HEK293T (cell line): ENCODE measurements at regions not wholly inside any gene's neighbourhood (a gene's known extent, or its start where the extent isn't known, plus 50 kb on each side); places are given as distances from the start of the nearest gene placed in this dataset.

Experiments
- CTCF ChIA-PET: fragments of 350-600 bp; formaldehyde crosslinking; extraction: SDS; loops from one replicate; lab custom pipeline; 2021; ENCODE audit warnings: antibody characterized with exemption, inconsistent platforms; lab: Yijun Ruan, JAX
- POLR2A ChIA-PET: fragments of 350-600 bp; formaldehyde crosslinking; extraction: SDS; loops from one replicate; lab custom pipeline; 2020; ENCODE audit warnings: antibody characterized with exemption, inconsistent platforms; lab: Yijun Ruan, JAX
- DNase-seq: peaks from one replicate; pipeline ENCODE4 v3.0.0; 2012; ENCODE audit warnings: mixed read lengths; ENCODE audit errors: extremely low spot score
- ARNT ChIP-seq: fragments of 450-650 bp; IDR thresholded peaks from 2 replicates; pipeline ENCODE4 v1.6.1; 2017; ENCODE audit warnings: mild to moderate bottlenecking
- BHLHE40 ChIP-seq: fragments of 450-650 bp; IDR thresholded peaks from 2 replicates; pipeline ENCODE4 v1.6.1; 2016; ENCODE audit warnings: mild to moderate bottlenecking, moderate library complexity, borderline replicate concordance
- CTBP1 ChIP-seq: fragments of 450-650 bp; IDR thresholded peaks from 2 replicates; pipeline ENCODE4 v1.6.1; 2016; ENCODE audit warnings: borderline replicate concordance
- ELF4 ChIP-seq: fragments of 450-650 bp; IDR thresholded peaks from 2 replicates; pipeline ENCODE4 v1.6.1; 2017; ENCODE audit warnings: antibody characterized with exemption
- FOXA1 ChIP-seq: fragments of 450-650 bp; IDR thresholded peaks from 2 replicates; pipeline ENCODE4 v1.6.1; 2016; ENCODE audit warnings: mild to moderate bottlenecking
- FOXK2 ChIP-seq: fragments of 450-650 bp; IDR thresholded peaks from 2 replicates; pipeline ENCODE4 v1.6.1; 2016; ENCODE audit warnings: mild to moderate bottlenecking
- FOXM1 ChIP-seq: fragments of 450-650 bp; IDR thresholded peaks from 2 replicates; pipeline ENCODE4 v1.6.1; 2017; ENCODE audit warnings: mild to moderate bottlenecking, borderline replicate concordance
- HDGF ChIP-seq: fragments of 450-650 bp; IDR thresholded peaks from 2 replicates; pipeline ENCODE4 v1.6.1; 2017; ENCODE audit warnings: antibody characterized with exemption, borderline replicate concordance
- L3MBTL2 ChIP-seq: fragments of 450-650 bp; conservative IDR thresholded peaks from 2 replicates; pipeline ENCODE4 v1.6.1; 2016; ENCODE audit warnings: mild to moderate bottlenecking
- LEF1 ChIP-seq: fragments of 450-650 bp; IDR thresholded peaks from 2 replicates; pipeline ENCODE4 v1.6.1; 2017; ENCODE audit warnings: mild to moderate bottlenecking, borderline replicate concordance
- NFRKB ChIP-seq: fragments of 450-650 bp; IDR thresholded peaks from 2 replicates; pipeline ENCODE4 v1.6.1; 2016; ENCODE audit warnings: mild to moderate bottlenecking, moderate library complexity
- SP1 ChIP-seq: fragments of 450-650 bp; IDR thresholded peaks from 2 replicates; pipeline ENCODE4 v1.6.1; 2017
- SUZ12 ChIP-seq: fragments of 450-650 bp; IDR thresholded peaks from 2 replicates; pipeline ENCODE4 v1.6.1; 2016; ENCODE audit warnings: mild to moderate bottlenecking
- TARDBP ChIP-seq: fragments of 450-650 bp; IDR thresholded peaks from 2 replicates; pipeline ENCODE4 v1.6.1; 2016
- ZNF384 ChIP-seq: fragments of 450-650 bp; IDR thresholded peaks from 2 replicates; pipeline ENCODE4 v1.6.1; 2016
- TF ChIP-seq, protein P1 (sequence below): fragments of 450-650 bp; IDR thresholded peaks from 2 replicates; pipeline ENCODE4 v1.6.1; 2016

- ChIA-PET CTCF (no interaction called here), POLR2A (no interaction called here)
- TF ChIP-seq BHLHE40 (no peak), FOXA1 (no peak)
- DNase-seq, result no peak
These were observed 406.6 kb upstream of the FAT3 start for GRCh38 chr11:91817996-91818395.

- POLR2A ChIA-PET, result no interaction called here
These were observed 411.4 kb upstream of the FAT3 start for GRCh38 chr11:91813263-91813662.

GRCh38 chr11:91810871-91811270 lies 413.7 kb upstream of the FAT3 start:
- ChIA-PET POLR2A (no interaction called here), CTCF (no interaction called here)
- TF ChIP-seq BHLHE40, result no peak
- TF ChIP-seq L3MBTL2, result no peak
- TF ChIP-seq TARDBP, result no peak
- no peak for TF ChIP-seq LEF1
- no peak for TF ChIP-seq HDGF
- TF ChIP-seq SUZ12, result no peak
- no peak for TF ChIP-seq ARNT
- TF ChIP-seq FOXA1, result no peak
- no peak for TF ChIP-seq FOXK2
- TF ChIP-seq, protein P1, sequence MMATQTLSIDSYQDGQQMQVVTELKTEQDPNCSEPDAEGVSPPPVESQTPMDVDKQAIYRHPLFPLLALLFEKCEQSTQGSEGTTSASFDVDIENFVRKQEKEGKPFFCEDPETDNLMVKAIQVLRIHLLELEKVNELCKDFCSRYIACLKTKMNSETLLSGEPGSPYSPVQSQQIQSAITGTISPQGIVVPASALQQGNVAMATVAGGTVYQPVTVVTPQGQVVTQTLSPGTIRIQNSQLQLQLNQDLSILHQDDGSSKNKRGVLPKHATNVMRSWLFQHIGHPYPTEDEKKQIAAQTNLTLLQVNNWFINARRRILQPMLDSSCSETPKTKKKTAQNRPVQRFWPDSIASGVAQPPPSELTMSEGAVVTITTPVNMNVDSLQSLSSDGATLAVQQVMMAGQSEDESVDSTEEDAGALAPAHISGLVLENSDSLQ, result no peak
- TF ChIP-seq NFRKB, result no peak
- TF ChIP-seq ZNF384, result no peak
- TF ChIP-seq ELF4, result no peak
- DNase-seq, result no peak

More at GRCh38 chr11:91813263-91813662, 411.4 kb upstream of the FAT3 start:
- CTCF ChIA-PET, result interaction anchor here (1.1 kb wide), 1 partner anchor 10 kb away, joined by 3 read pairs; no protein-coding TSS in a partner anchor
- no peak for DNase-seq
- TF ChIP-seq FOXK2 (no peak), ZNF384 (no peak), CTBP1 (no peak), SUZ12 (no peak), FOXA1 (no peak), SP1 (no peak), BHLHE40 (no peak), ARNT (no peak), L3MBTL2 (no peak), FOXM1 (no peak), ELF4 (no peak)
- TF ChIP-seq, protein P1, result no peak

GRCh38 chr11:91805293-91805692 lies 419.3 kb upstream of the FAT3 start:
- CTCF ChIA-PET, result no interaction called here
- POLR2A ChIA-PET, result no interaction called here
- no peak for DNase-seq
- TF ChIP-seq ELF4, result no peak
- TF ChIP-seq NFRKB, result no peak
- no peak for TF ChIP-seq HDGF
- TF ChIP-seq, protein P1, result no peak
- no peak for TF ChIP-seq FOXM1

- ChIA-PET CTCF (no interaction called here), POLR2A (no interaction called here)
- TF ChIP-seq HDGF, result no peak
- no peak for TF ChIP-seq FOXM1
- TF ChIP-seq TARDBP, result no peak
- no peak for TF ChIP-seq FOXK2
- TF ChIP-seq L3MBTL2, result no peak
- no peak for TF ChIP-seq ARNT
- TF ChIP-seq ZNF384, result no peak
- TF ChIP-seq FOXA1, result no peak
- no peak for TF ChIP-seq SP1
- no peak for TF ChIP-seq BHLHE40
- TF ChIP-seq CTBP1, result no peak
- TF ChIP-seq, protein P1, result no peak
- TF ChIP-seq NFRKB, result no peak
- TF ChIP-seq LEF1, result no peak
- TF ChIP-seq ELF4, result no peak
- no peak for TF ChIP-seq SUZ12
- no peak for DNase-seq
These were observed 420.6 kb upstream of the FAT3 start for GRCh38 chr11:91804042-91804441.

- POLR2A ChIA-PET, result no interaction called here
- CTCF ChIA-PET, result no interaction called here
- DNase-seq, result no peak
- TF ChIP-seq FOXK2 (no peak), NFRKB (no peak), BHLHE40 (no peak), L3MBTL2 (no peak), TARDBP (no peak), ARNT (no peak), ZNF384 (no peak), HDGF (no peak), FOXM1 (no peak), FOXA1 (no peak)
These were observed 422.1 kb upstream of the FAT3 start for GRCh38 chr11:91802475-91802874.
